Rectal smooth muscle tissue (tissue), 1 donor: ENCODE measurements at regions not wholly inside any gene's neighbourhood (a gene's known extent, or its start where the extent isn't known, plus 50 kb on each side); places are given as distances from the start of the nearest gene placed in this dataset.

Experiments used
- H3K27ac ChIP-seq: one replicate; pipeline ENCODE4 v1.7.0; 2013; ENCODE audit warnings: low read depth, low read length, inconsistent platforms
- H3K27me3 ChIP-seq: one replicate; pipeline ENCODE4 v1.7.0; 2013; ENCODE audit warnings: low read length; ENCODE audit not compliant: control insufficient read depth, insufficient read depth
- H3K36me3 ChIP-seq: one replicate; pipeline ENCODE4 v1.7.0; 2013; ENCODE audit warnings: low read length; ENCODE audit not compliant: control insufficient read depth, insufficient read depth
- H3K4me1 ChIP-seq: one replicate; pipeline ENCODE4 v1.7.0; 2013; ENCODE audit warnings: low read length; ENCODE audit not compliant: control insufficient read depth, insufficient read depth
- H3K4me3 ChIP-seq: one replicate; pipeline ENCODE4 v1.7.0; 2013; ENCODE audit warnings: low read length
- H3K9ac ChIP-seq: one replicate; pipeline ENCODE4 v1.7.0; 2013; ENCODE audit warnings: low read length

GRCh38 chr14:97894552-97894951, 1097.4 kb downstream of the VRK1 start:
- Histone ChIP-seq H3K4me3 (no peak overlapping the region), H3K9ac (no peak overlapping the region), H3K27ac (no peak overlapping the region), H3K27me3 (no peaks in the 10 kb centered on the region), H3K36me3 (no peaks in the 10 kb centered on the region), H3K4me1 (no peaks in the 10 kb centered on the region)

GRCh38 chr14:97900196-97900854, 1103.1 kb downstream of the VRK1 start:
- Histone ChIP-seq H3K4me1 (no peaks in the 10 kb centered on the region), H3K4me3 (no peak overlapping the region), H3K27me3 (no peaks in the 10 kb centered on the region)

GRCh38 chr14:97902630-97903029, 1105.4 kb downstream of the VRK1 start:
- Histone ChIP-seq H3K9ac (no peak overlapping the region), H3K4me3 (no peak overlapping the region), H3K36me3 (no peaks in the 10 kb centered on the region), H3K27me3 (no peaks in the 10 kb centered on the region), H3K4me1 (no peaks in the 10 kb centered on the region), H3K27ac (no peak overlapping the region)

More at GRCh38 chr14:97900196-97900854, 1103.1 kb downstream of the VRK1 start:
- Histone ChIP-seq H3K9ac (no peak overlapping the region), H3K36me3 (no peaks in the 10 kb centered on the region), H3K27ac (no peak overlapping the region)

DNA sequence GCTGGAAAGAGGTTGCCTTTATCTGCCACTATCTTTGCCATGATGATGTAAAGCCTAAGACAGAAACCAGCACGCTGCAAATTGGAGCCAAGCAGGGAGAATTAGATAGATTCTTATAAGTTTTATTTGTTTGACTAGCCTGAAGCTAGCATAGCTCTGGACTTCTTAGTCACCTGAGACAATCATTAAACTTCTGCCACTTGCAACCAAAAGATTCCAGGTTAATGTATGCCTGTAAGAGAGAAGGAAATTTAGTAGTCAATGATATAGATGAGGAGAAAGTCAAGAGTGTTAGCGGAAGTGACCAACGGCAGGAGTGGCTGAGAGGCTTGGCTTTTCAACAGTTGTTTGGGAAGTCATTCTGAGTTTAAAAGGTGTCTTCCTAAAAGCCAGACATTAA, 1106.6 kb downstream of the VRK1 start:
- no peak overlapping the region for H3K27ac ChIP-seq
- no peaks in the 10 kb centered on the region for H3K4me1 ChIP-seq
- no peak overlapping the region for H3K9ac ChIP-seq
- H3K27me3 ChIP-seq: no peaks in the 10 kb centered on the region
- no peaks in the 10 kb centered on the region for H3K36me3 ChIP-seq
- no peak overlapping the region for H3K4me3 ChIP-seq

GRCh38 chr14:97912217-97912616, 1115.0 kb downstream of the VRK1 start:
- Histone ChIP-seq H3K36me3 (no peaks in the 10 kb centered on the region), H3K9ac (no peak overlapping the region), H3K27ac (no peak overlapping the region), H3K4me1 (no peaks in the 10 kb centered on the region), H3K27me3 (no peaks in the 10 kb centered on the region), H3K4me3 (no peak overlapping the region)

DNA sequence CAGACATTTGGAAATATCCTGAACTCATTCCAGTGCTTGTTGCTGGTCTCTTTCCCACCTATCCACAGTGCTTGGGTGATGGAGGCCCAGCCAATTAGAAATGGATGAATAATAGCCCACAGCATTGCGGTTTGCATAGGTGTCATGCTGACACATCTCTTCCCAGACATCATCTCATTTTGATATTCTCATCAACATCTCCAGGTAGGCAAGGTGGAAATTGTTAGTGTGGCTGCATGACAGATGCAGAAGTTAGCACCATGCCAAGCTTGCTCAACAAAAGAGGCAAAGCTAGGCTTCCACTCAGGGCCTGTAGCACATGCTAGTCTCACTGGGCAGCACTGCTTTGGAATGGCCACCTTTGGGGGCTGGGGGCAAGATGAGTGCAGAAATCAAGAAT, 1118.9 kb downstream of the VRK1 start:
- Histone ChIP-seq H3K9ac (no peak overlapping the region), H3K27me3 (no peaks in the 10 kb centered on the region), H3K4me1 (no peaks in the 10 kb centered on the region), H3K36me3 (no peaks in the 10 kb centered on the region), H3K4me3 (no peak overlapping the region), H3K27ac (no peak overlapping the region)

DNA sequence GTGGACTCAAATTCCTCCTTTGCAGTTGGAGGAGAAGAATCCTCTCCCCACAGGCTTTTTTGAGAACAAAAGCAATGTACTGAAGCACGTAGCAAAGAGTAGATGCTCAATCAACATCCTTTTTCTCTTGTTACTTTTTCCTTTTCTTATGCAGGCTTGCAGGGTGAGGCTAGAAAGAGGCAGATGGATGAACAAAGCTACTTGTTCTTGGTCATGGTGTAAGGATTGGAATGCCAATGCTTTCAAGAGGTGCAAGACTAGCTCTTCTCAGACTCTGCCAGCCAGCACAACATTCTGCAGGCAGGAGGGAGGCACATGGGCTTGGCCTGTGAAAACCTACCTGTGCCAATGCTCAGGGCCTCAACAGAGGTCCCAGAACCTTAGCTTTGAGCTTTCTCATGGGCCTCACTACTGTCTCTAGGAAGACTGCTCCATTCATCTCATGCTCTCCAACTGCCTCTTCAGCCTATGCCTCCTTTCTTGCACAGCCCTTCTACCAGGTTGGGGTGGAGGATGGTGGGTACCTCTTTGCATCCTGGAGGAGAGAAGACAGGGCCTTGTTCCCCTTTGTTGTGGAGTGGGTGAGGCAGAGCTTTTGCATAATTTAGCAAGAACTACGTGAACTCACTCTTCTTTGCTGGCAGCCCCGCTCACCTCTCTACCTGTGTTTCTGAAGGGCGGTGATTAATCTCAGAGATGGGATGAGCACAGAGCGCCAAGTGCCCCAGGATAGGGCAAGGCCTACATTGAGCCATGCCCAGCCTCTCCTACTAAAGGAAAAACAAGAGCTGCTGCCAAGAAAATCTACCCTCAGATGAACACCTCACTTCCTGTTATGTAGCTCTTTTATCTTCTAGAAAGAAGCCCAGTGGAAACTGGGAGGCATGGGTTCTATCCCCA, 1119.7 kb downstream of the VRK1 start:
- no peak overlapping the region for H3K4me3 ChIP-seq
- no peak overlapping the region for H3K27ac ChIP-seq
- H3K36me3 ChIP-seq: no peaks in the 10 kb centered on the region
- no peaks in the 10 kb centered on the region for H3K27me3 ChIP-seq
- no peak overlapping the region for H3K9ac ChIP-seq
- no peaks in the 10 kb centered on the region for H3K4me1 ChIP-seq

- H3K4me1 ChIP-seq: no peaks in the 10 kb centered on the region
- H3K36me3 ChIP-seq: no peaks in the 10 kb centered on the region
- no peak overlapping the region for H3K27ac ChIP-seq
- no peak overlapping the region for H3K9ac ChIP-seq
- no peak overlapping the region for H3K4me3 ChIP-seq
- no peaks in the 10 kb centered on the region for H3K27me3 ChIP-seq
Observed at GRCh38 chr14:97920201-97920600, 1123.0 kb downstream of the VRK1 start.

GRCh38 chr14:97921296-97921695, 1124.1 kb downstream of the VRK1 start:
- Histone ChIP-seq H3K4me1 (no peaks in the 10 kb centered on the region), H3K9ac (no peak overlapping the region), H3K27ac (no peak overlapping the region), H3K4me3 (no peak overlapping the region), H3K27me3 (no peaks in the 10 kb centered on the region), H3K36me3 (no peaks in the 10 kb centered on the region)

DNA sequence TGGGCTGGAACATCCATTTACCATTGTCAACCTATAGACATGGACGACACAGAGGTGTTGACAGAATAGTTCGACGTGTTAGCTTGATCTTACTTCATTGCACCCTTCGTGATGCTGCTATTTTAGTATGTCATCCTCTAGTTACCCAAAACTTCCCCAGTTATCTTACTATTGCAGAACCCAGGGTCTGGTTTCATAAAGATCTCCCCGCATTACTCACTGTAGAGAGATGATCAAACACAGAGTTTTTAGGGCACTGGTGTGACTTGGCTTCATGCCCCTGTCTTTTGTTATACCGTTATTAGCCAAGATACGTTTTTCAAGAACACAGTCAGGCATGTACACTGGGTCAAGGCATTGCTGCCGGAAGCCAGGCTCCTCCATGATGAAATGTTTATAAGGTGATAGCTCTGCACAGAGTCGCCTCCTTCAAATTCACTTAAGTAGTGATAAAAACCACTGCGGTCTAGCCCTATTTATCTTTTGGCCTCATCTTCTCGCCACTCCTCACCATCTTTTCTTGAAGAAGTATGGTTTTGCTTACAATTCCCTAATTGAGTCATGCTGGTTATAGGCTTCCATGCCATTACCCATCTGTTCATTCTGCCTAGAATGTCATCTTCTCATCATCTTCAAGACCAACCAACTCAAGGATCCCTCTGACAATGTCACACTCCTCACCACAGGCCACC, 1127.9 kb downstream of the VRK1 start:
- no peaks in the 10 kb centered on the region for H3K27me3 ChIP-seq
- H3K9ac ChIP-seq: no peak overlapping the region
- no peak overlapping the region for H3K27ac ChIP-seq
- H3K4me3 ChIP-seq: no peak overlapping the region
- no peaks in the 10 kb centered on the region for H3K36me3 ChIP-seq
- no peaks in the 10 kb centered on the region for H3K4me1 ChIP-seq

DNA sequence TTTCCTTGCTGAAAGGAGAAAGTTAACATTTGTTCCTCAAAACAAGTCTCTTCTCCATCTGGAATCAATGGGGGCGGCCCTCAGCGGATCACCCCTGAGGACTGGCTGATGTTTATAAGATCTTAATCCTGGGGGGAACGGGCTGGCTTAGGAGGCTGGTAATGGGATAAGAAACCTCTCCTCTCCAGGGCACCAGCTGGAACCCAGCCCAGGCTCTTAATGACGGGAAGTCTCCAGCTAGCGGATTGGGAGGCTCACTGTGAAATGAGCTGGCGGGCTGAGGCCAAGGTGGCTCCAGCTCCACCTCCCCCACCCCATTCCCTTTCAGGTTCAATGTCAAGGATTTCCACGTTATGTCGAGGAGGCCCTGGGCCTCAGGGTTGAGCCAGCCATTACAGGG, 1133.0 kb downstream of the VRK1 start:
- H3K36me3 ChIP-seq: no peaks in the 10 kb centered on the region
- H3K4me3 ChIP-seq: no peak overlapping the region
- H3K27me3 ChIP-seq: no peaks in the 10 kb centered on the region
- H3K4me1 ChIP-seq: no peaks in the 10 kb centered on the region
- no peak overlapping the region for H3K27ac ChIP-seq
- no peak overlapping the region for H3K9ac ChIP-seq

- Histone ChIP-seq H3K36me3 (no peaks in the 10 kb centered on the region), H3K4me1 (no peaks in the 10 kb centered on the region), H3K9ac (no peak overlapping the region), H3K4me3 (no peak overlapping the region), H3K27ac (no peak overlapping the region), H3K27me3 (no peaks in the 10 kb centered on the region)
Observed at GRCh38 chr14:97931273-97931672, 1134.1 kb downstream of the VRK1 start.
